Vagina (tissue), 2 donors: ENCODE measurements at regions not wholly inside any gene's neighbourhood (a gene's known extent, or its start where the extent isn't known, plus 50 kb on each side); places are given as distances from the start of the nearest gene placed in this dataset.
A peak's percentile ranks its signal among the peaks of the same experiment; 100 is the strongest.

Source experiments
- DNase-seq, 2 donors: peaks; one replicate each; pipeline ENCODE4 v3.0.0-alpha.2; 2017; ENCODE audit errors: extremely low spot score in 2 of 2
- H3K27ac ChIP-seq: fragments of 200-600 bp; sonication (generic); one replicate; pipeline ENCODE4 v1.5.1; 2019
- H3K27me3 ChIP-seq: fragments of 200-600 bp; sonication (generic); one replicate; pipeline ENCODE4 v1.5.1; 2019
- H3K36me3 ChIP-seq, 2 donors: fragments of 200-600 bp; sonication (generic); one replicate each; pipeline ENCODE4 v1.5.1; 2017 to 2019
- H3K4me1 ChIP-seq: fragments of 200-600 bp; sonication (generic); one replicate; pipeline ENCODE4 v1.5.1; 2019
- H3K4me3 ChIP-seq, 2 donors: fragments of 200-600 bp; sonication (generic); 1 replicate in 1 of 2; 2 replicates in 1 of 2; pipeline ENCODE4 v1.5.1; 2016 to 2019
- H3K9me3 ChIP-seq: fragments of 200-600 bp; sonication (generic); one replicate; pipeline ENCODE4 v1.5.1; 2019
- CTCF ChIP-seq, 3 experiments: fragments of 450-650 bp in 2 of 3; fragments of 200-600 bp in 1 of 3; sonication (generic) in 1 of 3; IDR thresholded peaks; one replicate each; pipeline ENCODE4 v1.5.1; 2017 to 2019; ENCODE audit warnings: antibody characterized with exemption in 3 of 3, mild to moderate bottlenecking in 2 of 3, moderate library complexity in 2 of 3
- POLR2A ChIP-seq, 2 donors: fragments of 450-650 bp; IDR thresholded peaks; one replicate each; pipeline ENCODE4 v1.6.1; 2017; ENCODE audit warnings: antibody characterized with exemption in 2 of 2, mild to moderate bottlenecking in 2 of 2, moderate library complexity in 2 of 2
- POLR2AphosphoS5 ChIP-seq, 2 donors: sonication (generic); formaldehyde crosslinking; IDR thresholded peaks; one replicate each; pipeline ENCODE4 v1.9.0; 2017; ENCODE audit warnings: antibody characterized with exemption in 2 of 2, mild to moderate bottlenecking in 2 of 2, low read depth in 1 of 2; ENCODE audit not compliant: insufficient read depth in 1 of 2
- intact Hi-C: fragments of 100-400 bp; cut with DNase I; formaldehyde crosslinking; loops from one replicate; pipeline ENCODE4 v1.15.1; 2023

DNA sequence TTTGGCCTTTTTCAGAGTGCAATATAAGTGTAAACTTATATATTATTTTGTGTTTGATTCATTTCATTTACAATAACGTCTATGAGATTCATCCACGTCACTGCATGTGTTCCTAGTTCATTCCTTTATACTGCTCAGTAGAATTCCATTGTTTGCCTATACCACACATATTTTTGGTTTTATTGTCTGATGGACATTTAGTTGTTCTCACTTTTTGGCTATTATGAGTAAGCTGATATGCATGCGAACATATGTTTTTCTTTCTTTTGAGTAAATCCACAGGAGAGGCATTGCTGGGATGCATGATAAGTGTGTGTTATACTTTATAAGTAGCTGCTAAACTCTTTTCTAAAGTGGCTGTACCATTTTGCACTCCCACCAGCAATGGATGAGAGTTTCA is 314.8 kb upstream of the HS6ST1 start:
- TF ChIP-seq CTCF (IDR thresholded peaks at IDR 0.05): no peak
- no peak for TF ChIP-seq POLR2A (IDR thresholded peaks at IDR 0.05)
- no peak for TF ChIP-seq POLR2AphosphoS5 (IDR thresholded peaks at IDR 0.05; ENCODE audit: insufficient read depth in 1 of 2, low read depth in 1 of 2)
- intact Hi-C loops: no loop called here
- no peak for DNase-seq

DNA sequence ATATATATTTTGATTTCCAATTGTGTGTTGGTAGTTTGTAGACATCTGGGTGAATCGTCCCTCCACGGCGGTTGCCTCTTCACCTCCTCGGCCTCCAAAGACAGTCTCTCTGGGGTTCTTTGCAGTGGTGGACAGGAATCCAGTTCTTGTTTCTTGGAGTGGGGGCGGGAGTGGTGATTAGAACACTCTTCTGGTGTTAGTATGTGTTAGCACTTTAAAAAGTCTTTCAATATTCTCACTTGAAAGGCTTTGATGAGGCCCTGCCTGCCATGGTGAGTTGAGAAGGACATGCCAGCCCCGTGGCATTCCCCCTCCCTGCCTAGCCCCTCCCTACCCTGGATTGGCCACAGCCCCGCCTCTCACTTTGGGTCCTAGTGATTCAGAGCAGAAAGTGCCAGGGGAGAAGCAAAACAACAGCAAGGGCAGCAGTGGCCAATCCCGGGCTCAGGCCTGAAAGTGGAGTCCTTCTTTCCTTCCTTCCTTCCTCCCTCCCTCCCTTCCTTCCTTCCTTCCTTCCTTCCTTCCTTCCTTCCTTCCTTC is 316.8 kb upstream of the HS6ST1 start:
- H3K4me3 ChIP-seq: no peak overlapping the region
- no peaks in the 10 kb centered on the region for H3K9me3 ChIP-seq
- no peak for TF ChIP-seq POLR2A (IDR thresholded peaks at IDR 0.05)
- TF ChIP-seq CTCF (IDR thresholded peaks at IDR 0.05): no peak
- TF ChIP-seq POLR2AphosphoS5 (IDR thresholded peaks at IDR 0.05; ENCODE audit: insufficient read depth in 1 of 2, low read depth in 1 of 2): no peak
- H3K27me3 ChIP-seq: no peaks in the 10 kb centered on the region
- H3K36me3 ChIP-seq: no peaks in the 10 kb centered on the region
- no peak overlapping the region for H3K27ac ChIP-seq
- H3K4me1 ChIP-seq: no peaks in the 10 kb centered on the region
- intact Hi-C loops: no loop called here
- DNase-seq: peak in 1 of 2 donors; percentile 54

More for the DNA sequence above, 314.8 kb upstream of the HS6ST1 start:
- H3K4me1 ChIP-seq: no peaks in the 10 kb centered on the region
- no peaks in the 10 kb centered on the region for H3K9me3 ChIP-seq
- H3K27me3 ChIP-seq: no peaks in the 10 kb centered on the region
- H3K36me3 ChIP-seq: no peaks in the 10 kb centered on the region
- H3K27ac ChIP-seq: no peak overlapping the region
- H3K4me3 ChIP-seq: no peak overlapping the region

DNA sequence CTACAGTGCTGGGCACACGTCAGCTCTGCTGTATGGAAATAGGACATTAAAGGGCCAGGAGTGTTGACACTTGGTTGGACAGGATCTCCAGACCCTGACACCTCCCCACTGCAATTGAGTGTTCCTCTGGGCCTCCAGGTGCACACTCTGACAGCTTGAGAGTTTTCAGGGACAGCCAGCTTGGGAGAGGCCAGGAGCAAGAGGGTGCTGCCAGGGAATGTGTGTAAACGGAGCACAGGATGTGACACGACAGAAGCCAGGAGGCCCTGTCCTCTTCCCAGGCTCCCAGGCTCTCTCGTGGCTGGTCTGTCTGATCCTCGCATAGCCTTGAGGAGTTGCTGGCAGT is 318.1 kb upstream of the HS6ST1 start:
- no peak for TF ChIP-seq CTCF (IDR thresholded peaks at IDR 0.05)
- no peak for TF ChIP-seq POLR2A (IDR thresholded peaks at IDR 0.05)
- TF ChIP-seq POLR2AphosphoS5 (IDR thresholded peaks at IDR 0.05; ENCODE audit: insufficient read depth in 1 of 2, low read depth in 1 of 2): no peak
- intact Hi-C loops: no loop called here
- Histone ChIP-seq H3K27ac (no peak overlapping the region), H3K4me3 (no peak overlapping the region), H3K36me3 (no peaks in the 10 kb centered on the region), H3K4me1 (no peaks in the 10 kb centered on the region), H3K9me3 (no peaks in the 10 kb centered on the region), H3K27me3 (no peaks in the 10 kb centered on the region)
- DNase-seq: peak in 1 of 2 donors; percentile 72

GRCh38 chr2:128637481-128638155 is 318.9 kb upstream of the HS6ST1 start:
- H3K4me3 ChIP-seq: no peak overlapping the region
- H3K27me3 ChIP-seq: no peaks in the 10 kb centered on the region
- H3K36me3 ChIP-seq: no peaks in the 10 kb centered on the region
- H3K27ac ChIP-seq: no peak overlapping the region
- DNase-seq: peak in 1 of 2 donors; percentile 62
- TF ChIP-seq POLR2AphosphoS5 (IDR thresholded peaks at IDR 0.05; ENCODE audit: insufficient read depth in 1 of 2, low read depth in 1 of 2): no peak
- no peak for TF ChIP-seq POLR2A (IDR thresholded peaks at IDR 0.05)
- no peak for TF ChIP-seq CTCF (IDR thresholded peaks at IDR 0.05)
- intact Hi-C loops: no loop called here
- no peaks in the 10 kb centered on the region for H3K9me3 ChIP-seq
- H3K4me1 ChIP-seq: no peaks in the 10 kb centered on the region

- H3K36me3 ChIP-seq: no peaks in the 10 kb centered on the region
- H3K27ac ChIP-seq: no peak overlapping the region
- no peaks in the 10 kb centered on the region for H3K4me1 ChIP-seq
- DNase-seq: peak in 1 of 2 donors; percentile 34
- no peak overlapping the region for H3K4me3 ChIP-seq
- no peaks in the 10 kb centered on the region for H3K9me3 ChIP-seq
- no peak for TF ChIP-seq POLR2A (IDR thresholded peaks at IDR 0.05)
- no peak for TF ChIP-seq CTCF (IDR thresholded peaks at IDR 0.05)
- TF ChIP-seq POLR2AphosphoS5 (IDR thresholded peaks at IDR 0.05; ENCODE audit: insufficient read depth in 1 of 2, low read depth in 1 of 2): no peak
- intact Hi-C loops: no loop called here
- no peaks in the 10 kb centered on the region for H3K27me3 ChIP-seq
These were observed 319.9 kb upstream of the HS6ST1 start for GRCh38 chr2:128638341-128639119.
